ENCODE measurements at regions not wholly inside any gene's neighbourhood (a gene's known extent, or its start where the extent isn't known, plus 50 kb on each side); places are given as distances from the start of the nearest gene placed in this dataset.

GRCh38 chr13:33537676-33538075, 252.1 kb upstream of the STARD13 start:
- no peaks in the 10 kb centered on the region for H3K9me3 ChIP-seq
- peaks cover 19 to 32% (median 20%) of the 10 kb centered on the region in 3 donors for H3K4me1 Mint-ChIP-seq
- no peaks in the 10 kb centered on the region for H3K27me3 Mint-ChIP-seq
- no peak overlapping the region for H3K27ac ChIP-seq (ENCODE audit: low read length)
- no peaks in the 10 kb centered on the region for H3K36me3 Mint-ChIP-seq
- no peak overlapping the region for H3K4me3 Mint-ChIP-seq
- H3K36me3 ChIP-seq (ENCODE audit: control insufficient read depth in 2 of 2, extremely low read depth in 1 of 2, insufficient read depth in 1 of 2, low read length in 1 of 2), result no peaks in the 10 kb centered on the region
- ATAC-seq (replicated peaks in 1 of 4), result no peak
- H3K9me3 Mint-ChIP-seq, result peaks cover 0 to 13% (median 0%) of the 10 kb centered on the region in 3 donors
- no peaks in the 10 kb centered on the region for H3K27me3 ChIP-seq (replicated peaks in 1 of 2; ENCODE audit: control insufficient read depth in 2 of 2, extremely low read depth in 1 of 2, insufficient read depth in 2 of 2, low read length in 1 of 2)
- H3K4me3 ChIP-seq (ENCODE audit: control insufficient read depth in 1 of 2, extremely low read depth in 1 of 2, low read length in 1 of 2), result no peak overlapping the region
- CTCF ChIA-PET, result no interaction called here
- H3K4me1 ChIP-seq (ENCODE audit: control insufficient read depth in 1 of 2, extremely low read depth in 1 of 2, insufficient read depth in 2 of 2, low read length in 2 of 2), result peaks cover 10 to 13% of the 10 kb centered on the region in 2 experiments
- POLR2A ChIA-PET, result no interaction called here
- H3K27ac Mint-ChIP-seq, result peak overlapping the region; percentile 11 to 49
- 100% methylated on average over 1 of the region's 2 CpGs for WGBS (ENCODE audit: insufficient coverage)
- no peak for DNase-seq

- DNase-seq (peak in 1 of 35 experiments; percentile 19), ATAC-seq (replicated peaks in 1 of 4) (no peak)
- no peaks in the 10 kb centered on the region for H3K9me3 ChIP-seq
- H3K4me3 ChIP-seq (ENCODE audit: control insufficient read depth in 1 of 2, extremely low read depth in 1 of 2, low read length in 1 of 2), result peak overlapping the region; percentile 64 to 88
- peaks cover 37 to 57% (median 44%) of the 10 kb centered on the region in 3 donors for H3K4me1 Mint-ChIP-seq
- peak overlapping the region; percentile 100 for H3K27ac Mint-ChIP-seq
- peaks cover 19 to 29% of the 10 kb centered on the region in 2 experiments for H3K4me1 ChIP-seq (ENCODE audit: control insufficient read depth in 1 of 2, extremely low read depth in 1 of 2, insufficient read depth in 2 of 2, low read length in 2 of 2)
- H3K9me3 Mint-ChIP-seq, result peaks cover 0 to 13% (median 0%) of the 10 kb centered on the region in 3 donors
- no peaks in the 10 kb centered on the region for H3K36me3 ChIP-seq (ENCODE audit: control insufficient read depth in 2 of 2, extremely low read depth in 1 of 2, insufficient read depth in 1 of 2, low read length in 1 of 2)
- H3K4me3 Mint-ChIP-seq, result peak overlapping the region; percentile 84 to 96 (median 93)
- 95% methylated on average over 5 of the region's 7 CpGs for WGBS (ENCODE audit: insufficient coverage)
- H3K27ac ChIP-seq (ENCODE audit: low read length), result peak overlapping the region; percentile 99
- CTCF ChIA-PET, result interaction anchor here in 1 of 2 donors (1.0 kb wide), 1 partner anchor 43 kb away, joined by 3 read pairs; no protein-coding TSS in a partner anchor
- no peaks in the 10 kb centered on the region for H3K27me3 Mint-ChIP-seq
- POLR2A ChIA-PET, result interaction anchor here in 1 of 2 donors (0.6 to 0.7 kb wide), 2 partner anchors 909 to 1146 kb away, joined by 3 to 9 read pairs; no protein-coding TSS in a partner anchor
- no peaks in the 10 kb centered on the region for H3K27me3 ChIP-seq (replicated peaks in 1 of 2; ENCODE audit: control insufficient read depth in 2 of 2, extremely low read depth in 1 of 2, insufficient read depth in 2 of 2, low read length in 1 of 2)
- no peaks in the 10 kb centered on the region for H3K36me3 Mint-ChIP-seq
Observed at GRCh38 chr13:33541456-33541855, 255.9 kb upstream of the STARD13 start.

GRCh38 chr13:33541962-33542308, 256.4 kb upstream of the STARD13 start:
- H3K27me3 Mint-ChIP-seq, result no peaks in the 10 kb centered on the region
- H3K27ac Mint-ChIP-seq, result peak overlapping the region; percentile 100
- Histone ChIP-seq H3K36me3 (ENCODE audit: control insufficient read depth in 2 of 2, extremely low read depth in 1 of 2, insufficient read depth in 1 of 2, low read length in 1 of 2) (no peaks in the 10 kb centered on the region), H3K4me1 (ENCODE audit: control insufficient read depth in 1 of 2, extremely low read depth in 1 of 2, insufficient read depth in 2 of 2, low read length in 2 of 2) (peaks cover 19 to 29% of the 10 kb centered on the region in 2 experiments), H3K27ac (ENCODE audit: low read length) (peak overlapping the region; percentile 99), H3K27me3 (replicated peaks in 1 of 2; ENCODE audit: control insufficient read depth in 2 of 2, extremely low read depth in 1 of 2, insufficient read depth in 2 of 2, low read length in 1 of 2) (no peaks in the 10 kb centered on the region), H3K9me3 (no peaks in the 10 kb centered on the region), H3K4me3 (ENCODE audit: control insufficient read depth in 1 of 2, extremely low read depth in 1 of 2, low read length in 1 of 2) (peak overlapping the region; percentile 64 to 88)
- peaks cover 37 to 55% (median 44%) of the 10 kb centered on the region in 3 donors for H3K4me1 Mint-ChIP-seq
- DNase-seq, result no peak
- POLR2A ChIA-PET, result interaction anchor here in 1 of 2 donors (0.6 kb wide), 1 partner anchor 1146 kb away, joined by 9 read pairs; no protein-coding TSS in a partner anchor
- peaks cover 0 to 13% (median 0%) of the 10 kb centered on the region in 3 donors for H3K9me3 Mint-ChIP-seq
- peak overlapping the region; percentile 84 to 96 (median 93) for H3K4me3 Mint-ChIP-seq
- H3K36me3 Mint-ChIP-seq, result no peaks in the 10 kb centered on the region
- ATAC-seq (replicated peaks in 1 of 4), result peak in 2 of 4 experiments; percentile 4 to 6
- WGBS (ENCODE audit: insufficient coverage), result 0% methylated on average over 3 of the region's 8 CpGs
- CTCF ChIA-PET, result interaction anchor here in 1 of 2 donors (1.4 kb wide), 1 partner anchor 276 kb away, joined by 8 read pairs; the partner anchor contains the start of gene RFC3

- Histone ChIP-seq H3K9me3 (no peaks in the 10 kb centered on the region), H3K36me3 (ENCODE audit: control insufficient read depth in 2 of 2, extremely low read depth in 1 of 2, insufficient read depth in 1 of 2, low read length in 1 of 2) (no peaks in the 10 kb centered on the region), H3K4me1 (ENCODE audit: control insufficient read depth in 1 of 2, extremely low read depth in 1 of 2, insufficient read depth in 2 of 2, low read length in 2 of 2) (peaks cover 19 to 29% of the 10 kb centered on the region in 2 experiments), H3K27ac (ENCODE audit: low read length) (peak overlapping the region; percentile 99), H3K27me3 (replicated peaks in 1 of 2; ENCODE audit: control insufficient read depth in 2 of 2, extremely low read depth in 1 of 2, insufficient read depth in 2 of 2, low read length in 1 of 2) (no peaks in the 10 kb centered on the region), H3K4me3 (ENCODE audit: control insufficient read depth in 1 of 2, extremely low read depth in 1 of 2, low read length in 1 of 2) (peak overlapping the region; percentile 74 to 88)
- POLR2A ChIA-PET, result interaction anchor here in 1 of 2 donors (0.6 to 1.2 kb wide), 7 partner anchors 274 to 1115 kb away, joined by 3 to 9 read pairs (median 4); partner anchors contain the start of genes N4BP2L1, N4BP2L2, PDS5B and RFC3
- Mint-ChIP-seq H3K4me1 (peaks cover 37 to 58% (median 44%) of the 10 kb centered on the region in 3 donors), H3K36me3 (no peaks in the 10 kb centered on the region), H3K27ac (peak overlapping the region; percentile 100), H3K4me3 (peak overlapping the region; percentile 84 to 96 (median 93)), H3K9me3 (peaks cover 0 to 13% (median 0%) of the 10 kb centered on the region in 3 donors), H3K27me3 (no peaks in the 10 kb centered on the region)
- DNase-seq, result peak; percentile 96 to 99 (median 98)
- CTCF ChIA-PET, result interaction anchor here in 1 of 2 donors (0.6 to 1.6 kb wide), 24 partner anchors 9 to 1633 kb away, joined by 3 to 13 read pairs (median 4); partner anchors contain the start of genes BRCA2, N4BP2L2, PDS5B and RFC3
- under 1% methylated on average over 70 of the region's 70 CpGs for WGBS (ENCODE audit: insufficient coverage)
- peak; percentile 85 to 87 (median 86) for ATAC-seq (replicated peaks in 1 of 4)
Observed at GRCh38 chr13:33542309-33543088, 256.9 kb upstream of the STARD13 start.

- Histone ChIP-seq H3K9me3 (no peaks in the 10 kb centered on the region), H3K27me3 (replicated peaks in 1 of 2; ENCODE audit: control insufficient read depth in 2 of 2, extremely low read depth in 1 of 2, insufficient read depth in 2 of 2, low read length in 1 of 2) (no peaks in the 10 kb centered on the region), H3K27ac (ENCODE audit: low read length) (peak overlapping the region; percentile 99), H3K4me3 (ENCODE audit: control insufficient read depth in 1 of 2, extremely low read depth in 1 of 2, low read length in 1 of 2) (peak overlapping the region; percentile 74 to 78), H3K36me3 (ENCODE audit: control insufficient read depth in 2 of 2, extremely low read depth in 1 of 2, insufficient read depth in 1 of 2, low read length in 1 of 2) (no peaks in the 10 kb centered on the region), H3K4me1 (ENCODE audit: control insufficient read depth in 1 of 2, extremely low read depth in 1 of 2, insufficient read depth in 2 of 2, low read length in 2 of 2) (peaks cover 19 to 29% of the 10 kb centered on the region in 2 experiments)
- no peaks in the 10 kb centered on the region for H3K36me3 Mint-ChIP-seq
- peak overlapping the region; percentile 100 for H3K27ac Mint-ChIP-seq
- ATAC-seq (replicated peaks in 1 of 4), result peak in 3 of 4 experiments; percentile 4 to 9 (median 6)
- POLR2A ChIA-PET, result interaction anchor here in 1 of 2 donors (0.6 to 1.2 kb wide), 7 partner anchors 273 to 1115 kb away, joined by 3 to 9 read pairs (median 4); partner anchors contain the start of genes N4BP2L1, N4BP2L2, PDS5B and RFC3
- 0% methylated on average over 2 of the region's 7 CpGs for WGBS (ENCODE audit: insufficient coverage)
- H3K4me3 Mint-ChIP-seq, result peak overlapping the region; percentile 84 to 96 (median 93)
- no peak for DNase-seq
- H3K27me3 Mint-ChIP-seq, result no peaks in the 10 kb centered on the region
- peaks cover 37 to 56% (median 44%) of the 10 kb centered on the region in 3 donors for H3K4me1 Mint-ChIP-seq
- CTCF ChIA-PET, result interaction anchor here in 1 of 2 donors (0.6 to 1.6 kb wide), 24 partner anchors 9 to 1633 kb away, joined by 3 to 13 read pairs (median 4); partner anchors contain the start of genes BRCA2, N4BP2L2, PDS5B and RFC3
- peaks cover 0 to 13% (median 0%) of the 10 kb centered on the region in 3 donors for H3K9me3 Mint-ChIP-seq
Observed at GRCh38 chr13:33543089-33543459, 257.5 kb upstream of the STARD13 start.

All from T-cell (primary cell).